Caco-2 (cell line): ENCODE measurements at regions not wholly inside any gene's neighbourhood (a gene's known extent, or its start where the extent isn't known, plus 50 kb on each side); places are given as distances from the start of the nearest gene placed in this dataset.

Source experiments
- BruUV-seq: library from RNA; stranded (reverse); fragments of 400-500 nt; replicated peaks from 2 replicates; lab custom pipeline; 2021; lab: Mats Ljungman, UMichigan
- CTCF ChIA-PET: fragments of 300-600 bp; sonication (Branson Sonifier 250); formaldehyde crosslinking; loops from one replicate; lab custom pipeline; 2022; ENCODE audit warnings: antibody characterized with exemption; lab: Charles Lee
- POLR2A ChIA-PET: fragments of 300-600 bp; sonication (Branson Sonifier 250); formaldehyde crosslinking; loops from one replicate; lab custom pipeline; 2022; ENCODE audit warnings: antibody characterized with exemption; lab: Charles Lee
- DNase-seq, 2 experiments: peaks; one replicate each; pipeline versions ENCODE4 v3.0.0 to v3.0.0-alpha.2; 2020 to 2022
- H3K27me3 ChIP-seq: replicated peaks from 2 replicates; pipeline ENCODE4 v1.6.0; 2011; ENCODE audit warnings: low read length; ENCODE audit not compliant: control insufficient read depth, insufficient read depth
- H3K36me3 ChIP-seq: 2 replicates; pipeline ENCODE4 v1.5.1; 2011; ENCODE audit warnings: low read length; ENCODE audit not compliant: control insufficient read depth, insufficient read depth
- H3K4me1 ChIP-seq: fragments of 250-450 bp; sonication (Bioruptor Pico); 2 replicates; pipeline ENCODE4 v1.5.1; 2020; ENCODE audit warnings: mild to moderate bottlenecking
- H3K4me3 ChIP-seq: 2 replicates; pipeline ENCODE4 v1.5.1; 2011; ENCODE audit warnings: low read depth, mild to moderate bottlenecking, control low read depth, low read length
- H3K9me3 ChIP-seq: fragments of 250-450 bp; sonication (Bioruptor Pico); 2 replicates; pipeline ENCODE4 v1.5.1; 2020; ENCODE audit warnings: mild to moderate bottlenecking, moderate library complexity
- H3K27ac Mint-ChIP-seq: one replicate; pipeline ENCODE4 v1.8.0; 2022; ENCODE audit warnings: mixed read lengths; ENCODE audit not compliant: unreplicated experiment
- H3K27me3 Mint-ChIP-seq: one replicate; pipeline ENCODE4 v1.8.0; 2022; ENCODE audit warnings: mixed read lengths; ENCODE audit not compliant: insufficient read depth, unreplicated experiment
- H3K36me3 Mint-ChIP-seq: one replicate; pipeline ENCODE4 v1.8.0; 2022; ENCODE audit warnings: mild to moderate bottlenecking, mixed read lengths; ENCODE audit not compliant: insufficient read depth, unreplicated experiment
- H3K4me1 Mint-ChIP-seq: one replicate; pipeline ENCODE4 v1.8.0; 2022; ENCODE audit warnings: low read depth, mixed read lengths; ENCODE audit not compliant: unreplicated experiment
- H3K4me3 Mint-ChIP-seq: one replicate; pipeline ENCODE4 v1.8.0; 2022; ENCODE audit warnings: mild to moderate bottlenecking, moderate library complexity, mixed read lengths; ENCODE audit not compliant: unreplicated experiment
- H3K9me3 Mint-ChIP-seq: one replicate; pipeline ENCODE4 v1.8.0; 2022; ENCODE audit warnings: mixed read lengths; ENCODE audit not compliant: unreplicated experiment
- CTCF ChIP-seq, 2 experiments: fragments of 200-600 bp in 1 of 2; IDR thresholded peaks; 1 replicate in 1 of 2; 2 replicates in 1 of 2; pipeline versions ENCODE4 v1.5.1 to v1.8.0; 2011 to 2022; ENCODE audit warnings: antibody characterized with exemption in 1 of 2, control low read depth in 1 of 2, inconsistent platforms in 1 of 2, low read depth in 1 of 2, low read length in 1 of 2, mild to moderate bottlenecking in 1 of 2, moderate library complexity in 1 of 2; ENCODE audit not compliant: insufficient read depth in 1 of 2, severe bottlenecking in 1 of 2, unreplicated experiment in 1 of 2
- intact Hi-C: fragments of 100-400 bp; cut with micrococcal nuclease; formaldehyde crosslinking; loops from one replicate; pipeline ENCODE4 v1.10.0; 2022; ENCODE audit not compliant: unreplicated experiment

DNA sequence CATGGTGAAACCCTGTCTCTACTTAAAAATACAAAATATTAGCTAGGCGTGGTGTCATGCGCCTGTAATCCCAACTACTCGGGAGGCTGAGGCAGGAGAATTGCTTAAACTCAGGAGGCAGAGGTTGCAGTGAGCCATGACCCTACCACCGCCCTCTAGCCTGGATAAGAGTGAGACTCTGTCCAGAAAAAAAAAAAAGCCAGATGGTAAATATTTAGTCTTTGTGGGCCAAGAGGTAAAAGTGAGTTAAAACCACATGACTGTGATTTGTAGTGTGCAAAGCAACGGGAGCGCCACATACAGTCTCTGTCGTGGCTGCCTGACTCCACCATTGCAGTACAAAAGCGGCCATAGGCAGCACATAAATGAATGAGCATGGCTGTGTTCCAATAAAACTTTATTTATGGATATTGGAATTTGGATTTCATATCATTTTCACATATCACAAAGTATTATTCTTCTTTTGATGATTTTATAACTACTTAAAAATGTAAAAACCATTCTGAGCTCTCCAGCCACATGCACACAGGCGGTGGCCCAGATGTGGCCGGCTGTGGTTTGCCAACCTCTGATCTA is 51.8 kb upstream of the CASZ1 start:
- H3K4me3 ChIP-seq: no peak overlapping the region
- no peaks in the 10 kb centered on the region for H3K36me3 Mint-ChIP-seq
- BruUV-seq: no TSS peak
- intact Hi-C loops: no loop called here
- H3K4me1 ChIP-seq: no peaks in the 10 kb centered on the region
- no peaks in the 10 kb centered on the region for H3K36me3 ChIP-seq
- no peak for DNase-seq
- H3K4me1 Mint-ChIP-seq: no peaks in the 10 kb centered on the region
- H3K27me3 Mint-ChIP-seq: no peaks in the 10 kb centered on the region
- H3K4me3 Mint-ChIP-seq: no peak overlapping the region
- peaks cover 26% of the 10 kb centered on the region for H3K9me3 Mint-ChIP-seq
- H3K9me3 ChIP-seq: no peaks in the 10 kb centered on the region
- CTCF ChIA-PET: interaction anchor here (0.7 kb wide), 1 partner anchor 113 kb away, joined by 3 read pairs; no protein-coding TSS in a partner anchor
- no peak for TF ChIP-seq CTCF (IDR thresholded peaks at IDR 0.05; ENCODE audit: insufficient read depth in 1 of 2, low read depth in 1 of 2, low read length in 1 of 2, severe bottlenecking in 1 of 2, unreplicated experiment in 1 of 2)
- no peak overlapping the region for H3K27ac Mint-ChIP-seq
- no peaks in the 10 kb centered on the region for H3K27me3 ChIP-seq
- POLR2A ChIA-PET: interaction anchor here (0.6 kb wide), 1 partner anchor 375 kb away, joined by 4 read pairs; no protein-coding TSS in a partner anchor

DNA sequence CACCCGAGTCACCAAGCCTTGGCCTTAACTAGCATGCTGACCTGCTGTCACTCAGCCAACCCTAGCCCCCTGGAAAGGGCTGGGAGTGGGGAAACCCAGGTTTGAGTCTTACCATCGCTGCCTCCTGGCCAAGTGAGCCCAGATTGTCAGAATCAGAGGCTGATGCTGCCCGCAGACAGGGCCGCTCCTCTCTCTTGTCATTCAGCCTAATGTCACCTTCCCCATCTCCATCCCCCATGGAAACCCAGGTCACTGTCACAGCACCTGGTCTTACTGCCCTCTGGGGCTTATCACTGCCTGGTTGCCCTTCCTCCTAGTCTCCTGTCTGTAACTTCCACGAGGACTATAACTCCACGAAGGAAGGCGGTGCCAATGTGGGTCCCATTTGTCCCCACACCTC is 53.6 kb upstream of the CASZ1 start:
- no peak overlapping the region for H3K4me3 ChIP-seq
- CTCF ChIA-PET: no interaction called here
- DNase-seq: no peak
- peaks cover 11% of the 10 kb centered on the region for H3K9me3 Mint-ChIP-seq
- H3K27ac Mint-ChIP-seq: no peak overlapping the region
- H3K27me3 Mint-ChIP-seq: no peaks in the 10 kb centered on the region
- H3K4me1 ChIP-seq: no peaks in the 10 kb centered on the region
- POLR2A ChIA-PET: no interaction called here
- H3K27me3 ChIP-seq: no peaks in the 10 kb centered on the region
- intact Hi-C loops: no loop called here
- no TSS peak for BruUV-seq
- no peak overlapping the region for H3K4me3 Mint-ChIP-seq
- no peaks in the 10 kb centered on the region for H3K36me3 ChIP-seq
- H3K4me1 Mint-ChIP-seq: no peaks in the 10 kb centered on the region
- no peaks in the 10 kb centered on the region for H3K9me3 ChIP-seq
- TF ChIP-seq CTCF (IDR thresholded peaks at IDR 0.05; ENCODE audit: insufficient read depth in 1 of 2, low read depth in 1 of 2, low read length in 1 of 2, severe bottlenecking in 1 of 2, unreplicated experiment in 1 of 2): no peak
- no peaks in the 10 kb centered on the region for H3K36me3 Mint-ChIP-seq

DNA sequence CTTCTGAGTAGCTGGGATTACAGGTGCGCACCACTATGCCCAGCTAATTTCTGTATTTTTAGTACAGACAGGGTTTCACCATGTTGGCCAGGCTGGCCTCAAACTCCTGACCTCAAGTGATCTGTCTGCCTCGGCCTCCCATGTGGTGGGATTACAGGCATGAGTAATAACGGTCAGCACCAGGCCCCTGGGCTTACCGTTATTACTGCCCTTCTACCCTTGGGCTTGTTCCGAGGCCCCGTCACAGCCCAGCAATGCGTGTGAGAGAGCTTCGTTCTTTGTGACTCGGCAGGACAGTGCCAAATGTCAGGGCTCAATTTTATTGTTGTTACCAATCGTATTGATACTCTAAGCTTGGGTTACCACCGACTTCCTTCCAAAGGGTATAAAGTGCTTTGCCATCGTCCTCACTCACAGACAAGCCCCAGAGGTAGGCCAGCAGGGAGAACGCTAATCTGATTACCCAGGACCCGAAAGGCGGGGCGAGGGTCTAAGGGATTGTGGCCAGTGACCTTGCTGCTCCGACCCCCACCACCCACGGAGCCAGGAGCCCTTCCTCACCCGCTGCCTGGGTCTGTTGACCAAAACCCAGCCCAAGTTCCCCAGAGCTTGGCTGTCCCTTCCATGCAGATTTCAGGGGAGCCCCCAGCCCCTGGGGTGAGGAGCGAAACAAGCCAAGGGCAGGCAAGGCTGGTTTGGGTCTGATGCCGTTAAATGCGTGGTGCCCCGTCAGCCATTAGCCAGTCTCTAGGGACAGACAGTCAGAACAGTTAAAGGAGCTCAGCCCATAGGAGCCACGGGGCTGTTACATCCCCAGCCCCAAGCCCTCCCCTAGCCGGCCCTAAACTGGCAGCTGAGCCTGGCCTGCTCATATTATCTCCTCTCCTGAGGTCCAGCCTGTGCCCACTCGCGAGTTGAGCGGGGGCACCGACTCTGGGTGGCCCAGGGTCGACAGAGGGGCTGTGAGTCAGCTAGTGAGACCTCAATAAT is 54.9 kb upstream of the CASZ1 start:
- TF ChIP-seq CTCF (IDR thresholded peaks at IDR 0.05; ENCODE audit: insufficient read depth in 1 of 2, low read depth in 1 of 2, low read length in 1 of 2, severe bottlenecking in 1 of 2, unreplicated experiment in 1 of 2): no peak
- Mint-ChIP-seq H3K4me3 (no peak overlapping the region), H3K4me1 (no peaks in the 10 kb centered on the region), H3K27me3 (no peaks in the 10 kb centered on the region), H3K27ac (no peak overlapping the region), H3K36me3 (no peaks in the 10 kb centered on the region), H3K9me3 (no peaks in the 10 kb centered on the region)
- ChIA-PET POLR2A (no interaction called here), CTCF (no interaction called here)
- Histone ChIP-seq H3K36me3 (no peaks in the 10 kb centered on the region), H3K27me3 (no peaks in the 10 kb centered on the region), H3K4me3 (no peak overlapping the region), H3K9me3 (no peaks in the 10 kb centered on the region), H3K4me1 (no peaks in the 10 kb centered on the region)
- no TSS peak for BruUV-seq
- DNase-seq: no peak
- intact Hi-C loops: no loop called here
